ENCODE measurements at regions not wholly inside any gene's neighbourhood (a gene's known extent, or its start where the extent isn't known, plus 50 kb on each side); places are given as distances from the start of the nearest gene placed in this dataset.
"Not testable (repeated sequence)": the region's sequence is repeated elsewhere in the genome, so short reads cannot be mapped to it uniquely, and the experiment has no call there.

DNA sequence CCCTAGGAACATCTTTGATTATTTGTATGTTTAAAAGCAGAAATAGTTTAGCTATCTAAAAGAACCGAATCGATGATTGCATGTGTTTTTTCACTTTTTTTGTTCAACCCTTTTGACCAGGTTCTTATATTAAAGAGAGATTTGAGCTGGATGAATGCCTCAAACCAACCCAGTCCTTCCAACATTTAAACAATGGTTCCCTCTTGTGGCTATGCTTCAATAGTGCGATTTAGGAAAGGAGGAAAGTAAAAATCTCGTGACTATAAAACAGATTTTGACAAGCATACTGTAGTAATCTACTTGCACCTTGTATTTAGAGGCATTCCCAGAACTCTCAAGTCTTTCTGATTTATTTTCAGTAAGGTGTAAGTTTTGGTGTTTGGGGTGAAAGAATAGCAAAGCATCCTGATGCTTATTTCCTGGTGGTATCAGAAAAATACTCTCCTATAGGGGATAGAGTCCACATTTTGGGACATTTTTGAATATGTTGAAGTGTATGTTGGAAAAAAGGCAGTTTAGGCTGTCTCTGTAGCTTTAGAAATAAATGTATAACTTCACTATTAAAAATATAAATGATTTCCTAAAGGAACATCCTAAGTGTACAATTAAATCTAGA is 159.6 kb upstream of the KCNH8 start:
- DNase-seq (ENCODE audit: low read depth, low spot score) = no peak

DNA sequence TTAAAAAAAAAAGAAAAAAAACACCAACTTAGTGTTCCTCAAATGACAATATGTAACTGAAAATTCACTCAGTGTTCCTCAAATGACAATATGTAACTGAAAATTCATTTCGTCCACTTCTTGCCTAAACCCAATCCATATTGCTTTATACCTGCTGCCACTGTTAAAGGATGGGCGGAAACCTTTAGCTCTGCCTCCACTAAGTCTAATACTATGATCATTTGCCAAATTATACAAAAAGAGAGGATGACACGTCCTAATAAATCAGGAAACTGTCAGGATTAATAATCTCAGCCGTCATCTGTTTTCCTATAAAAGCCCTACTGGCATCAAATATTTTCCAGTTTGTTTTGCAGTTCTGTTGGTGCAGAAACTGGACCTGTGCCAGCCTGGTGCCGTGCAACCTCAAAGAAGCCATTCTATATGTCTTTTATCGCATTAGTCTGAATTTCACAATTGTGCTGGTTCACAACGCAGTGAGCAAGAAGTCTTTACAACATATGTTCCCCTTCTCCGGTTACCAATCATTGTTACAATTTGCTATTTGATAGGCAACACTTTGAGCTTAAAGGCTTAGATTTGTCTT is 160.4 kb upstream of the KCNH8 start:
- no peak for DNase-seq (ENCODE audit: low read depth, low spot score)

DNA sequence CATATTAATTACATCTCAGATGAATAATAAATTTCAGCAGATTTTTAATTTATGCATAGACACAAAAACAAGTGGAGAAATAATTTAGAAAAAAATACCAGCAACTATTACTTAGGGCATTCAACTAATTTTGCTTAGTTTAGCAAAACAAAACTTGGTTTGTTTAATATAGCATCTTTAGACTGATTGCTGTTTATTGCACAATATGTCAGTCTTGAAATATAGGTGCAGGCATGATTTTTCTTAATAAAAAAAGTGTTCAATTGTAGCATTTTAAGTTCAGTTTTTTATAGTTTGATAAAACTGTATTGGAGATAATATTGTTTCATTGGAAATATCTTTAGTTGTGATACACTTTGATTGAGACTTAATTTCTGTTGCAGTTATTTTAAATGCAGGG is 161.2 kb upstream of the KCNH8 start:
- DNase-seq (ENCODE audit: low read depth, low spot score) = no peak

DNA sequence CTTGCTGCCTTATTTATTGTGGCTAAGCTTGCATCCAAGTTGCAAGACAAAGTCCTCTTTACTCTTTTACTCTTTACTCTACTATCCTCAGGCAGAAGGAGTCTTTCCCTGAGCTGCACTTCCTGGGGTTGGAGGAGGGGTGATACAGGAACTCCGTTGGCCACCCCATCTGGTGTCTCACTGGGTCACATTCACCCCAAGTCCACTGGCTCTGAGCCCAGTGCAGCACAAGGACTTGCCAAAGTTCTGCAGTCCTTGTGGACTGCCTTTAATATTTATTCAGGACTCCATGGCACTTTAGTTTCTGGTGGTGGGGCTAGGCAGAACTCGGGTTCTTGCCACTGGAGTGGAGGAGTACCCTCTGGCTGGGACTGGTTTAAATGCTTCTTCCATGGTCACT is 165.4 kb upstream of the KCNH8 start:
- DNase-seq (ENCODE audit: low read depth, low spot score) = no peak

DNA sequence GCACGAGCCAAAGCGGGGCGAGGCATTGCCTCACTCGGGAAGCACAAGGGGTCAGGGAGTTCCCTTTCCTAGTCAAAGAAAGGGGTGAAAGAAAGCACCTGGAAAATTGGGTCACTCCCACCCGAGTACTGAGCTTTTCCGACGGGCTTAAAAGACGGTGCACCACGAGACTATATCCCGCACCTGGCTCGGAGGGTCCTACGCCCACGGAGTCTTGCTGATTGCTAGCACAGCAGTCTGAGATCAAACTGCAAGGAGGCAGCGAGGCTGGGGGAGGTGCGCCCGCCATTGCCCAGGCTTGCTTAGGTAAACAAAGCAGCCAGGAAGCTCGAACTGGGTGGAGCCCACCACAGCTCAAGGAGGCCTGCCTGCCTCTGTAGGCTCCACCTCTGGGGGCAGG is 172.2 kb upstream of the KCNH8 start:
- not testable (repeated sequence) for DNase-seq (ENCODE audit: low read depth, low spot score)

DNA sequence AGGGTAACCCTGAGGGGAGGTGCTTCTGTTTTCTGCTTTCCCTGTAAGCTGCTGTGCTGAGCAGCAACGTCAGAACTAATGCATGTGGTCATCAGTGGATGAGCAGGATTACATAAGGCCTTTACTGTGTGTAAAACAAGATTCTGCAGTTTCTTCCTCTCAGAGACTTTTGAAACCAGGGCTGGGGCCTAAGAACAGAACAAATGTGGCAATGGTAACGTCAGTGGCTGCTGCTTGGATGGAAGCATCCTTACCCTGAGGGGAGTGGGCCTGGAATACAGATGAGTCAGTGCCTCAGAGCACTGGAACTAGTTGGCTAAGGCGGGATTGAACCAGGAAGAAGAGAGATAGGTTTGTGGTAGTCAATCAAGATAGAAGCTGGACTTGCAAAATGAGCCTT is 180.2 kb upstream of the KCNH8 start:
- no peak for DNase-seq (ENCODE audit: low read depth, low spot score)

DNA sequence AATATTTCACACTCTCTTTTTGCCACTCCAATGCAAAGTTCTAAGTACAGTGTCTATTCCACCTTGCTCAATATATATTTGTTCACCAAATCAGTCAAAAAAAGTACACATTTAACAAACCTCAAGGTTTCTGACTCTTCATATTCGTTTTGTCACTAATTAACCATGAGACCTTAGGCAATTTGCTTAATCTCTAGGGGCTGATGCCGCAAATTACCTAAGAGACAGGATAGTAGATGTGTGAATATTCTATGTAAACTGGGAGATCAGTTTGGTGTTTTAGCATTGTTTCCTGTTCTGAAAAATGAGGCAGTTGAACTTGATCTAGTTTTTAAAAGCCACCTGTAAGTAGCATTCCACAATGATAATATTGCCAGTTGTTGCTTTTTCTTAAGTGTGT is 182.5 kb upstream of the KCNH8 start:
- no peak for DNase-seq (ENCODE audit: low read depth, low spot score)

DNA sequence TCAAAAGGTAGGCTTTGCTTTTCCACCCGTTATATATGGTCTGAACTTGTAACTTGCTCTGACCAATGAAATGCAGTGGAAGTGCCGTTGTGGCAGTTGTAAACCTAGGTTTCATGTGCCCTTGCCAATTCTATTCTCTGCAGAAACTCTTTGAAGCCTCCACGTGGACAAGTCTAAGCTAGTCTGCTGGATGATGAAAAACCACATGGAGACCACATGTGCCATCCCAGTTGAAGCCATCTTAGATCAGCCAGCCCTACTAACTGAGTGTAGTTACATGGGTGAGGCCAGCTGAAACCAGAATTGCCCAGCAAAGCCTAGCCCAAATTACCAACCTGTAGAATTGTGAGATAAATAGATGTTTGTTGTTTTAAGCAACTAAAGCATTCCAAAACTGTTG is 183.7 kb upstream of the KCNH8 start:
- no peak for DNase-seq (ENCODE audit: low read depth, low spot score)

DNA sequence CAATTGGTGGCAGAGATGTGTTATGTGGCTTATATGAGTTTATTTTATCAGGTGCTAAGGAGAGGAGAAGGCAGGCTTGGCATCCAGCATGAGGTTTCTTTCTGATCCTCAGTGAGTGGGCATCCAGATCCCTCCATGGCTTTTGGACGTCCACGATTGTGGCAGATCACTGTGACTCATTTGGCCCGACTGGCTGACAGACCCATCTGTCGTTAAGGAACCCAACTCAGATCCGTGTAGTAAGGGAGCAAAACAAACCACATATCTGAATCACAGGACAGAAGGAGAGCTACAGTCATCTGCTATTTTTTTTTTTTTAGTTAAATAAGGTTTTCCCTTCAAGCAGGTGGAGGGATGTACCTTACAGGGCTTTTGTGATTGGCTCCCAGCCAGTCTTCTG is 197.0 kb upstream of the KCNH8 start:
- DNase-seq (ENCODE audit: low read depth, low spot score) = no peak

DNA sequence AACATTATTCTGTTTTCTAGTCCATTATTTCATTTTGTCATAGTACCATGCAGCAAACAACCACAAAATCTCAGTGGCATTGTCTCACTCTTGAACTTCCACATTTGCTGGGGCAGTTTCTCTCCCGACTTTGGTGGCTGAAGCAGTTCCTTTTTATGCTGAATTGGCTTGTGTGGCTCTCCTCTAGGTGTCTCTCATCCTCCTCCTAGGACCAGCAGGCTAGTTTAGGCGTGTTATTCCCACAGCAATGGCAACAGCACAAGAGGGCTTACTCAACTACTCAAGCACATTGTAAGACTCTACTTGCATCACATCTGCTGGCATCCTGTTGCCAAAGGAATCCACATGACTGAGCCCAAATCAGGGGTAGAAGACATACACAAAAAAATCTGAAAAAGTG is 201.8 kb upstream of the KCNH8 start:
- no peak for DNase-seq (ENCODE audit: low read depth, low spot score)

DNA sequence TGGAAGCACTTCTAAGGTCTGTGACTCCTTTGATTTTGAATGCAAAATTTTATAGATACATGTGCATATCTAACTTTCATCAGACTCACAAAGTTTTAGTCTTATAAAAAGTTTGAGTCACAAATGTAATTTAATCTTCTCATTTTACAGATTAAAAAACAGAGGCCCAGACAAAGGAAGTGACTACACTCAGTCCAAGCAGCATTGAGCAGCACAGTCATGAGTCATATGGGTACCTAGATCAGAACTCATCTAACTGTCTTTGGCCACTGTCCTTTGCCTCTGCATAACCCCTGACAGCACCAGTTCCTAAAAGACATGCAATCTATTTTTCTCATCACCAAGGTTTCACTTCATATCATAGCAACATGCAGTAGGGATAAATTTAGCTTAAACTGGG is 210.7 kb upstream of the KCNH8 start:
- DNase-seq (ENCODE audit: low read depth, low spot score) = no peak

DNA sequence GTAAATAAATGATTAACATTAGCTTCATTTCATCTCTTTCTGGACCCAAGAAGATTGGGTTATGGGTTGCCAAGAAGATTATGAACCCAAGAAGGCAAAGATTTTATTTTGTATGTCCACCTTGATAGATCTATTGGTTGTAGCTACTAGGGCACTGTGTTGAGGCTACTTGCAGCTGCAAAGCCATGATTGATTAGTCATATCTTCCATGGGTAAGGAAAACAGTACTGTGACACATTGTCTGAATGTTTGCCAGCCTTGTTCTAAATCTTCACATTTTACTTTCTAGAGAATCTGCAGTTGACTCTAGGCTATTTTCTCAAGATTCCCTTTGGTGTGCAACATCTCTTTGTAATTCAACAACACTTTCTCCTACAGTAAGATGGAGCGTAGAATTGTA is 229.2 kb upstream of the KCNH8 start:
- no peak for DNase-seq (ENCODE audit: low read depth, low spot score)

DNA sequence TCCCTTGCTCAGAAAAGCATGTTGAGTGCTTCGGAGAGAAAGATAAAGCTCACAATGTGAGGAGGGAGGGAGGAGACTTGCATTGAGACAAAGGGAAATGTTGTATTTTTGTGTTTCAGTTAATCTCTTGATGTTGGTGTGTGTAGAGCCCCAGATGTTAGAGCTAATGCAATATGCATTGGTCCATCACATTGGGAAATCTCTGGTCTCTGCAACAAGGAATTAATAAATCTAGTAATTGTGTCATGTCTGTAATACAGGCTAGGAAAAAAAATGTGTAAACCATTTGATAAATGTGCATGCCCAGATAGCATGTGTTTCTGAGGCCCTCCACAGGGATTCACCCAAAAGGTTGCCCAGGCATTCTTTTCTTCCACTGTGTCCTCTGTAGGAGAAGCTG is 230.4 kb upstream of the KCNH8 start:
- no peak for DNase-seq (ENCODE audit: low read depth, low spot score)

DNA sequence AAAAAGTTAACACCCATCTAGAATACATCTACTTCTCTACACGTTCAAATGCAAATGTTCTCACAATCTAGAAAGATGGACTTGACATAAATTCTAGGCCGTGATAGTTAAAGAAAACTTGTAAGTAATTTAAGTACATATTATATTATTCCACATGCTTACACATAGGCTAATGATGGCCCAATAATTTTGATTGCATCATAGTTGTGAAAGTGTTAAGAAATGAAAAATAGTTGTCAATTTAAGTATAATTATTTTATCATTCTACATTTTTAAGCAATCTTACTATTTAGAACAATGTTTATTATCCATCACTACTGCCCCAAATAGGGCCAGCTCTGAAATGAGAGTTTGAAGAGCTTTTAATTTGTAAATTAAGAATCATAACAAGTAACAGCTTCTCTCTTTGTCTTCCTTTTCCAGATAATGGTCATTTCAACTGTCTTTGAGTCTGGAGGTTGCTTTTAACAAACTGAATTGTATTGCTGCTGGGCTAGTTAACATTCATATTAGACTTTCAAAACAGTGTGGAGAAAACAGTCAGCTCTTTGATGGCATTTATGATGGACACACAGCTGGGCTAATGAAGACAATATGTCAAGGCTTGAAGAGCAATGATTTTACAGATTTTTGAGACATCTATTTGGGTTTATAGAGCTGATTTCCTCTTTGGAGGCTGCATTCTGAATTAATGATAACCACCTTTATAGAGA is 246.1 kb upstream of the KCNH8 start:
- DNase-seq (ENCODE audit: low read depth, low spot score) = no peak

DNA sequence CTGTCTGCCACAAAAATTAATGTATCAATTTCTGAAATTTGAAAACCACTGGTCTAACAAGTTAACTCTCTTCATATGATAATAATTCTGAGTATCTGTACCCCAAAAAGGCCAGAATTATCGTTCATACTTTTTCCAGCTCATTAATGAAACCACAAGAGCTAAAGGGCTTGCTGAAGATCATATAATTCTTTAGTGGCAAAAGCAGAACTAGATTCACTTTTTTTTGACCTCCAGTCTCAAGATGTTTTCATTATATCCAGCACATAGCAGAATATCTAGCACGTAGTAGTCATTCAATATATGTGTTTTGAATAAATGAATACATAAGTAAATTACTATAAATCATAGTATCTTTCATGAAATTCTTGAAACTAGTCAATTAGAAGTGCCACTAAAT is 246.7 kb upstream of the KCNH8 start:
- DNase-seq (ENCODE audit: low read depth, low spot score) = no peak

DNA sequence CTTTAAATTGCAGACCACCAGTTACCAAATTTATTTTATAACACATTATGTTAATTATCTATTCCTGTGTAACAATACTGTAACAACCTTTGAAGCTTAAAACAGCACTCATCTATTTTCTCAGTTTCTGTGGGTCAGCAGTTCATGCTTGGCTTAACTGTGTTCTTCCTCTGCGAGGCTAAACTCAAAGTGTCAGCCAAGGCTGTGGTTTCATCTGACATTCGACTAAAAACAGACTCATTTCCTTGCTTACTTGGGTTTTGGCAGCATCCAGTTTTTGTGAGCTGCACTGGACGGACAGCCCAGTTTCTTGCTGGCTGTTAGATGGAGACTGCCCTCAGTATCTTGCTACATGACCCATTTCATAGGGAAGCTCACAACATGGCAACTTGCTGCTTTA is 247.3 kb upstream of the KCNH8 start:
- no peak for DNase-seq (ENCODE audit: low read depth, low spot score)

DNA sequence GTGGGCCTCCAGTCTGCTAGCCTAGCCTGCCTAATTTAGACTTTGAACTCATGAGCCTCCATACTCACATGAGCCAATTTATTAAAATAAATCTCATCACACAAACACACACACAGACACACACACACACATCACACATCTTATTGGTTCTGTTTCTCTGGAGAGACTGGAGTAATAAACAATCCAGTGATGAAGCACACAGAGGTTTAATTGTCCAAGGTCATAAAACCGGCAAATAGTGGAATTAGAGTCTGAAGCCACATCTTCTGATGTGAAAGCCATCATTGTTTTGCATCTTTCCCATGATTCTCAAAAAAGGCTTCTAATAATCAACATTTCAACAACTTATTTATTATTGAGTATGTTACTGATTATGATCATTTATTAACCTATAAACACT is 249.4 kb upstream of the KCNH8 start:
- no peak for DNase-seq (ENCODE audit: low read depth, low spot score)

DNA sequence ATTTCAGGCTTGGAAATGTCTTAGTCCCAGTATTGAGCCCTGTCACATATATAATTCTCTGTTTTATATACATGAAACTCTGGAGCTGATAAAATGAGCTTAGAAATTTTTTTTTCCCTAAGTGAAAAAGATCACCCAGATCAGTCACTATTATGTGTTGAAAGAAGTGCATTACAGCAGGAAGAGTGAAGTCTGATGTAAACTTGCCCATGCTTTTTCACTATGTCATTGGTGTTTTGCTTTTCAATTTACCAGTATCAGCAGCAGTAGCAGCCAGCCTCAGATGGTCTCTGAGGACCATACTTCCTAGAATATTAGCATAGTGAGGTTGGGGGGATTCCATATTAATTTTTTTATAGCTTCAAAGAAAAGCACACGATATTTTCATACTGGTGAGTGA is 255.6 kb upstream of the KCNH8 start:
- no peak for DNase-seq (ENCODE audit: low read depth, low spot score)

DNA sequence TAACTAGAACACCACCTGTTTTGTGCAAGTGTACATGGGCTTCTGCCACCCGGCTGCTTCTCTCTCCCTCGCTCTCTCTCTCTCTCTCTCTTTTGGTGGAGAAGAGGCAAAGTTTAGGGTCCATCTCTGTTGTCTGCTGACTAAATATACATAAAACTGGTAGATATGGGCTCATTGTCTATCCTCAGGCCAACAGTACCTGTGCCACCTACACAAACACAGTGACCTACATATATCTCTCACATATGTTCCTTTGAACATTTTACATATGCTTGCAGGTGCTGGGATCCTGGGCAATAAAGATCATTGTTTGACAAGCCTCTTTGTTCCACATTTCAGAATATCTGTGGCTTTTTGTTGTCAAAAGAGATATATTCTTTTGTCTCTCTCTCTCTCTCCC is 256.3 kb upstream of the KCNH8 start:
- DNase-seq (ENCODE audit: low read depth, low spot score) = no peak

DNA sequence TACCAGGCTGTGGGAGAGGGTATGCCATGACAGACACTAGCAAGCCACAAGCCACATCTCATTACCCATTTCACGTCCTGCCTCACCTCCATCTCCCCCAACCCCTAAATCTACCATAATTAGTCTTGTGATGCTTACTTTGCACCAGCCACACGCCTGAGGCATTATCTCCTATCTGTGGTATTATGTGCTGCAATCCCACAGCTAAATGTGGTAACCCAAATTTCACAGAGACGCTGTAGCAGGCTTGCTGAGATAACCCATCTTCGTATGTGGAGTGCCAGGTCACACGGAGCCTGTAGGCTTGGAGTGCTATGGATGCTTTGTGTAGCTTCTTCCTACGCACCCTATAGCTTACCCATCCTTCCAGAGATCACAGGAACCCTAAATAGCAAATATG is 256.7 kb upstream of the KCNH8 start:
- no peak for DNase-seq (ENCODE audit: low read depth, low spot score)

DNA sequence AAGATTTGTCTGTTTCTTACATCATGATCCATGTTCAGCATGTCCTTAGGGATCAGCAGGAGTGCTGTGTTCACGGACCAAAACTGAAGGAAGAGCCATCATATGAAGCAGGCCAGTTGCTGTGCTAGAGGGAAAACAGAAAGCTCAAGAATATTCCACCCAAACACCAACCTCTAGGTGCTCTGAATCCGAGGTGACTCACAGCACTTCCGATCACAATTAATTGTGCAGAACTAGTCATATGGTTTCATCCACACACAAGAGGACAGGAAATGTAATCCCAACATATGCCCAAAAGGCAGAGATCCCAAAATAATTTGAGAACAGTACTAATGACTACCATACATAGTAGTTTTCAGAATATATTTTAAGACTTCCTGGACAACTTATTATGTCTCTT is 257.9 kb upstream of the KCNH8 start:
- no peak for DNase-seq (ENCODE audit: low read depth, low spot score)

DNA sequence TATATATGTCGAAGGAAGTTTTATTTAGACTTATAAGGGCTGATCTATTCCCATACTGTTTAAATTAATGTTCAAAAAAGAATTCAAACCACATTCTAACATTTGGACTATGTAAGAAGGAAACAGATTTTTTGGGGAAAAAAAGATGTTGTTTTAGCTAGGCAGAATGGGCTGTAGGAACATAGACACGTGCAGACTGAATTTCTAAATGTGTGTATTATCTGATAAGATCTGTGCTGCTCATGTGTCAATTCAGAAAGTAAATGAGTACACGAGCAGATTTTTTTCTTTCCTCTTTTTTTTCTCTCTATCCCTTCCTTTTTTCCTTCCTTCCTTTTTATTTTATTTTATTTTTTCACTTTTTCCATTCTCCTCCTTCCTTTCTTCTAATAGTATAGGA is 259.5 kb upstream of the KCNH8 start:
- no peak for DNase-seq (ENCODE audit: low read depth, low spot score)

DNA sequence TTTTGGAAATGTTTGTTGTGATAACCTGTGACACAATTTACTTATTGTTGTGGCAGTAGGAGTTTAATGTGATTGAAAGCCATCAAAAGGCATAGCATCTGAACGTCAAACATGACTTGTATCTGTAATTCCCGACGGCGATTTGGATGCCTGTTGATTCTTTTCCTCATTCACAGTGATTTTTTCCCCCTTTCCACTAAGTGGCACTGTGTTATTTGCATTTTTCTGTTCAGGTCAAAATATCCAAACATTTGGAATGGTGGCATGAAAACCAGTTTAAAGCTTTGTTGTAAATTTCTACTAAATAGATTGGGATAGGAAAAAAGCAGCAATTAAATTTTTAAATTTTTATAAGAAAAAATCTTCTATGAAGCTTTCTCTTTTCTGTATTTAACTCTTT is 259.9 kb upstream of the KCNH8 start:
- no peak for DNase-seq (ENCODE audit: low read depth, low spot score)

DNA sequence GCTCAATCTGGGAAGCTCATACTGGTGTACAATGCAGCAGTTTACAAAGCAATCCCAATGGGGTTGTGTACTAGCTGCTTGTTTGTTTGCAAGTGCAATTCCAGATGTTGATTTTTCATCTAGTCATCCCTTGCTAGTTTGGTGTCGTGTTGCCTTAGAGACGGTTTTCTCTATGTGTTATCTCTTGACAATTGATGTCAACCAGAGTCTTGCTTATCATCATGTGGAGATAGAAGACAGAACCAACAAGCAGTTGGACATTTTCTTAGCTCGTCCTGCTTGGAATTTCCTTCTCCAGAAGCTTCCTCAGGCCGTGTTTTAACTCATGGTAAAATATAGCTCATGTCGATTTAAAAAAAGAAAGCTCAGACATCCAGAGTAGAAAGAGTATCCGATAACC is 262.0 kb upstream of the KCNH8 start:
- DNase-seq (ENCODE audit: low read depth, low spot score) = no peak
